Neural crest cell (in vitro differentiated cells): ENCODE measurements at regions not wholly inside any gene's neighbourhood (a gene's known extent, or its start where the extent isn't known, plus 50 kb on each side); places are given as distances from the start of the nearest gene placed in this dataset.

Source experiments
- DNase-seq: peaks from one replicate; pipeline ENCODE4 v3.0.0; 2021; ENCODE audit warnings: low read depth, mixed read lengths, low spot score
- H3K27ac Mint-ChIP-seq: one replicate; pipeline ENCODE4 v1.8.0; 2021; ENCODE audit warnings: mild to moderate bottlenecking, mixed read lengths; ENCODE audit not compliant: unreplicated experiment
- H3K27me3 Mint-ChIP-seq: 2 replicates; pipeline ENCODE4 v1.8.0; 2021; ENCODE audit warnings: low read depth, mild to moderate bottlenecking, mixed read lengths
- H3K36me3 Mint-ChIP-seq: 2 replicates; pipeline ENCODE4 v1.8.0; 2021; ENCODE audit warnings: low read depth, mild to moderate bottlenecking, mixed read lengths
- H3K4me1 Mint-ChIP-seq: 2 replicates; pipeline ENCODE4 v1.8.0; 2021; ENCODE audit warnings: mixed read lengths
- H3K4me3 Mint-ChIP-seq: one replicate; pipeline ENCODE4 v1.8.0; 2021; ENCODE audit warnings: mild to moderate bottlenecking, mixed read lengths
- H3K9me3 Mint-ChIP-seq: 2 replicates; pipeline ENCODE4 v1.8.0; 2021; ENCODE audit warnings: mixed read lengths
- CTCF ChIP-seq: fragments of 200-600 bp; sonication (generic); conservative IDR thresholded peaks from 2 replicates; pipeline ENCODE4 v1.5.0; 2021; ENCODE audit warnings: antibody characterized with exemption, mild to moderate bottlenecking

- Mint-ChIP-seq H3K27me3 (no peaks in the 10 kb centered on the region), H3K9me3 (peaks cover 5% of the 10 kb centered on the region), H3K4me3 (peak overlapping the region; percentile 16), H3K36me3 (no peaks in the 10 kb centered on the region), H3K27ac (peak overlapping the region; percentile 81), H3K4me1 (peaks cover 22% of the 10 kb centered on the region)
- no peak for DNase-seq
- no peak for TF ChIP-seq CTCF
Observed at GRCh38 chr18:41659438-41660130, 295.4 kb upstream of the PIK3C3 start.

DNA sequence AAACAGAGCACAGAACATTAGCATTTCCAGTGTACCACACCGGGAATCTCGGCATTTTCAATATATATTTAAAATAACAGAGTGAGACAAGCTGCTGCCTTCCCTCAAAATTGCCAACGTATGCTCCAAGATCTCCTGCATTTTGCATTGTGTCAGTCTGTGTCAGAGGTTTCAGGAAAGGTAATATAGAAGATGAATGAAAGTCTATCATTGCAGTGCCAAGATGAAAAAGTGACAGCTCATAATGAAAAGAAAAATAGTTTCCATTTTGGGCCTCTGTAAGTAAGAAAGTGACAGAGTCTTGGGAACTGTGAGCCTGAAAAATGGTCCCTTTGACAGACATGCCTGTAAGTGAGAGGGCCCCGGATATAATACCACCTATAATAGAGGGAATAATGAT, 297.8 kb upstream of the PIK3C3 start:
- H3K36me3 Mint-ChIP-seq: no peaks in the 10 kb centered on the region
- no peak for TF ChIP-seq CTCF
- H3K27ac Mint-ChIP-seq: no peak overlapping the region
- peaks cover 22% of the 10 kb centered on the region for H3K4me1 Mint-ChIP-seq
- no peaks in the 10 kb centered on the region for H3K27me3 Mint-ChIP-seq
- no peak overlapping the region for H3K4me3 Mint-ChIP-seq
- DNase-seq: no peak
- H3K9me3 Mint-ChIP-seq: no peaks in the 10 kb centered on the region

DNA sequence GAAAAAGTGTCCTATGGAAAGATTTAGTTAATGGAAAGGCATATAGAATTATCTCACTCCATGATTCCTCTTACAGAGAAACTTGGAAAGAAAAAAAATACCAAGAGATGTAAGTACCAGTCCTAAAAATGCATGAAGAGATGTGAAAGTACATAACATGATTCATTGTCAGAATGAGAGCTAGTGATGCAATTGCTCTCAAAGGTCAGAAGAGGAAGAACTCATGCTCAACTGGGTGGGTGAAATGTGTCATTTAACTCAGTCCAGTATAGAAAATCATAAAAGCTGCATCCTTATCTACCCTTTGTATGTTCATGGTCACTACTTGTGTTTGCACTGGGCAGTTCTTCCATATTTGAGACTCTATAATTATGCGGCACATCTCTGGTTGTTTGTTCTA, 300.0 kb upstream of the PIK3C3 start:
- H3K36me3 Mint-ChIP-seq: no peaks in the 10 kb centered on the region
- no peak overlapping the region for H3K27ac Mint-ChIP-seq
- H3K9me3 Mint-ChIP-seq: no peaks in the 10 kb centered on the region
- TF ChIP-seq CTCF: no peak
- no peak overlapping the region for H3K4me3 Mint-ChIP-seq
- no peaks in the 10 kb centered on the region for H3K27me3 Mint-ChIP-seq
- peaks cover 16% of the 10 kb centered on the region for H3K4me1 Mint-ChIP-seq
- DNase-seq: no peak

DNA sequence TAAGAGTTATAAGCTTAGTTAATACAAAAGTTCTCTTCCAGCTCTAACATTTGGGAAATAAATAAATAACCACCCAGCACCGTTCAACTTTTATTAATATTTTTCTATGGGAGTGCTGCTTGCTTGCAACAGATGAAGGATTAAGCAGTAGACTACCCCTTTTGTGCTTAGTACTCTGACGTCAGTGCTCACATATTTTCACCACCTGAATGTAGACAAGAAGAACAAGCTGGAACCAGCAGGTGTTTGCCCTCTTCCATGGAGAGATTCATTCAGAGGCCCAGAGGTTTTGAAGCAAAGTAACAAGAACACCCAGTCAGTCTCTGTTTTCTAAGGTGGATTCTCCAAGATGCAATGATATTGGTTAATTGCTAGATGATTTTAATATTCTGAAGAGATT, 307.1 kb upstream of the PIK3C3 start:
- Mint-ChIP-seq H3K27me3 (no peaks in the 10 kb centered on the region), H3K36me3 (no peaks in the 10 kb centered on the region), H3K4me1 (no peaks in the 10 kb centered on the region), H3K9me3 (no peaks in the 10 kb centered on the region), H3K4me3 (no peak overlapping the region), H3K27ac (no peak overlapping the region)
- TF ChIP-seq CTCF: no peak
- DNase-seq: no peak

- Mint-ChIP-seq H3K36me3 (no peaks in the 10 kb centered on the region), H3K4me1 (no peaks in the 10 kb centered on the region), H3K27ac (no peak overlapping the region), H3K27me3 (no peaks in the 10 kb centered on the region), H3K9me3 (no peaks in the 10 kb centered on the region), H3K4me3 (no peak overlapping the region)
- no peak for TF ChIP-seq CTCF
- no peak for DNase-seq
Observed at GRCh38 chr18:41646915-41647620, 308.0 kb upstream of the PIK3C3 start.
